Suppressor macrophage (primary cell): ENCODE measurements at regions not wholly inside any gene's neighbourhood (a gene's known extent, or its start where the extent isn't known, plus 50 kb on each side); places are given as distances from the start of the nearest gene placed in this dataset.
A peak's percentile ranks its signal among the peaks of the same experiment; 100 is the strongest.

Experiments
- DNase-seq, 4 experiments: peaks; one replicate each; pipeline ENCODE4 v3.0.0-alpha.2; 2020 to 2022

- no peak for DNase-seq
Observed at GRCh38 chr10:10814069-10814468, 203.6 kb upstream of the CELF2 start.

DNA sequence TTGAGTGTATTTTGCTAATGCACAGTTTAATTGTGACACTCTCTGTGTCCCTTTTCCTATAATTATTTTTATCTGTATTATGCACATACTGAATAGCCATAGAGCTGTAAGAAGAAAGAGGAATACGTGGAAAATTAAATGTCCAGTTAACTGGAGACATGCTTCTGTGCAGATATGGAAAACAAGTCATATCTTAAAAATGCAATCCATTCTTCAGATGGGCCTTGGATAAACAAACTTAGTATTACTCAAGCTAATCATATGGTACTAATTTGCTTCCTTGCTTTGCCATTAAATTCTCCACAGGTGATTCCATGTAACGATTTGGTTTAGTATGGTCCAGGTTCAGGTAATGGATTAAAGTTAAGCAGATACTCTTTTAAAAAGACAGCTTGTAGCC lies 201.2 kb upstream of the CELF2 start:
- no peak for DNase-seq

- DNase-seq = no peak
Observed at GRCh38 chr10:10817609-10818008, 200.1 kb upstream of the CELF2 start.

DNA sequence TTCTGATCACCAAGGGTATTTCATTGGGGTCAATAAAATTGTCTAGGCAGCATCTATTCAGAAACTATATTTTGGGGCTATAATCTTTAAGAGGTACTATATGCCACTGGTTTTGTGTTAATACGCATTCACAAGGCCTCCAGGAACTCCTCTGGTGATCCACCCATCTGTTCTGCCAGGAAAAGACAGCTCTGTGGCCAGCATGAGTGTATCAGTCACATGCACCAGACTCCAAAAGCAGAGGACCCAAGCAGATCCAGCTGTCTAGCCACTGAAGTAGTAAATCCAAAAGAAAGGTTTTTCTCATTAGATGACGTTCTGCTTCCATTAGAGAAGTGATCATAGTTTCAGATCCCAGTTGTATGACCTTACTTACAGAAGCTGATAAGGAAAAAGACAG lies 199.6 kb upstream of the CELF2 start:
- DNase-seq = no peak

DNA sequence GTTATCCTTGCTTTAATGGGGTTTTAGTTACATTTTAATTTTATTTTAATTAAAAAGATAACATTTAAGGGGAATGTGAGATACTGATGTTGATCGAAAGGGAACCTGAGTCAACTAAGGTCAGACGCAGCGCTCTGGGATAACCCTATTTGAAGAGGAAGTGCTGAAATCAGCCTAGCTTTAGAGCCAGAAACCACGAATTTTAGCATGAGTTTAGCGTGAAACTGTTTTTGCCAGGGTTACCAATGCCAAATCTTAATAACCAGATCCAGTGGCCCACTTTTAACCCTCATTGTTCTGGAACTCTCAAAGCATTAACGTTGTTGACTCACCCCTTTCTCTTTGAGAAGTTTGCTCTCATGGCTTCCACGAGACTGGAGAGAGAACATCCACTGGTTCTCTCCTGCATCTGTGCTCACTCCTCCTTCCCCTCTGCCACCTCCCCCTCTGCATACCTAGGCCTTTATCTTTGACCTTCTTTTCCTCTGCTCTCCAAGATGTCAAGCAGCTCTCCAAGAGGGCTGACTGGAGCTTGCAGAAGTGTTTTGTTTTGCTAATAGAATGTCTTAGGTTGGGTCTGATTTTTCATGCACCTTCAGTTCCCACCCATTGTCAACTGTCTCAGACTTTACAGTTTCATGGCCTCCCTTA lies 198.3 kb upstream of the CELF2 start:
- peak in 3 of 4 experiments; percentile 8 to 36 (median 28) for DNase-seq

DNA sequence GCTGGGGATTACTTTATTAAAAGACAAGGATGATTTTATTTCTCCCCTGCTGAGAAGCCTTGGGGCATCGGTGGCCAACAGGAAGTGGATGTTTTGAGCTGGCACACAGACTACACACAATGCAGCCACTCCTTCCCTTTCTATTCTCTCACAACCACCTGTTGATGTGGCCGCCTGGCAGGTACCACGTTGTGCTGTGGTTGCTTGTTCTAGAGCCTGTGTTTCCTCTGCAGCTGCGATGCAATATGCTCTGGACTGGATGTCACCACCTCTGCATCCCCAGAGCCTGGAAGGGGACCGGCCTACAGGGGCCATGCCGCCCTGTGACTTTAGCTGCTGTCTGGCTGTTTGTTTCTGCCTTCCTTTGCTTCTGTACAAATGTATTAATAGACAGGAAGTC lies 195.7 kb upstream of the CELF2 start:
- no peak for DNase-seq

GRCh38 chr10:10824591-10825148 lies 193.0 kb upstream of the CELF2 start:
- DNase-seq = no peak

DNA sequence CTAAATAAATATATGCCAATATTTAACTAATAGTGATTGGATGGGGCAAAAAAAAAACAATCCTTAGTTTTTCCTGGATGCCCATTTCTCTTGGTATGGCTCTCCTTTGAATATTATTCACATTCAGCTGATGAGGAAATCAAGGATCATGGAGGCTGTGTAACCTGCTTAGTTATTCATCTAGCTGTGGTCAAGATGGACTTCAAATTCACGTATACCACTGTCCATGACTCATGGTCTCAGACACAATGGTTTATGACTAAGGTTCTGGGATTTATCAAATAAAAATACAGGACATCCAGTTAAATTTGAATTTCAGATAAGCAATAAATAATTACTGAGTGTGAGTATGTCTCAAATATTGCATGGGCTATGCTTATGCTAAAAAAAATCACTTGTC lies 191.5 kb upstream of the CELF2 start:
- no peak for DNase-seq

- no peak for DNase-seq
Observed at GRCh38 chr10:10828623-10829022, 189.0 kb upstream of the CELF2 start.

DNA sequence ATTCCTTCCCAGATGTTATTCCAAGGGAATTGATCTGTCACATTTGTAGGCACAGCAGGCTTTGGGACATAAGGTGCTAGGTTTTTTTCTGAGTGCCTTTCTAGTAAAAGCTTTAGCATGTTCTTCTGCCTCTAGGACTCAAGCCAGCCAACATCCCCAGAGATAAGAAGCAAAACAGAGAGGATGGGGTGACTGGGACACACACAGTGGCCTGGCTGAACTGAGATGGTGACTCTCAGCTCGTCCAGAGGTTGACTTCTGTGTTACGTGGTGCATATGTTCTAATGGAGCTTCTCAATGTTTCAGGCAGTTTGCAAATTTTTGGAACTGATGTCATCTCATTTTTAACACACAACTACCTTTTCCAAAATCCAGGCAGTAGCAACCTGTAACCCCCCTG lies 188.1 kb upstream of the CELF2 start:
- no peak for DNase-seq

GRCh38 chr10:10830293-10830986 lies 187.2 kb upstream of the CELF2 start:
- peak; percentile 7 to 38 (median 16) for DNase-seq

GRCh38 chr10:10831085-10831484 lies 186.6 kb upstream of the CELF2 start:
- peak in 1 of 4 experiments; percentile 5 for DNase-seq

GRCh38 chr10:10833955-10834354 lies 183.7 kb upstream of the CELF2 start:
- DNase-seq = no peak

DNA sequence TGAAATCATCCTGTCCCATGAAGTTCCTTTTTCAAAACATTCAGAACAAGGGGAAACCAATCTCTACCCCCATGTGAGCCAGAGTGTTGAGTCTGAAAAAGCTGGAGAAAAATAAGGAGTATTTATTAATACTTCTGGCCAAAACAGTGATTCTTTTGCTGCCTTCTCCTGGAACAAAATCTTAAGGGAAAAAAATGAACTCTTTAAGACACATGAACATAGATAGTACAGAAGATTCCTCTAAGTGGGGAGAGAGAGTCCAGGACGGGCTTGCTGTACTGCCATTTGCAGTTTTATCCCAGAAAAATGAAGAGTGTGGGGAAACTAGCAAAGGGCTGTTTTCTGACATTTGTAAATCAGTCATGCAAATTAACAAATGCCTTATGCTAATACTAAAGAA lies 173.4 kb upstream of the CELF2 start:
- DNase-seq = no peak

DNA sequence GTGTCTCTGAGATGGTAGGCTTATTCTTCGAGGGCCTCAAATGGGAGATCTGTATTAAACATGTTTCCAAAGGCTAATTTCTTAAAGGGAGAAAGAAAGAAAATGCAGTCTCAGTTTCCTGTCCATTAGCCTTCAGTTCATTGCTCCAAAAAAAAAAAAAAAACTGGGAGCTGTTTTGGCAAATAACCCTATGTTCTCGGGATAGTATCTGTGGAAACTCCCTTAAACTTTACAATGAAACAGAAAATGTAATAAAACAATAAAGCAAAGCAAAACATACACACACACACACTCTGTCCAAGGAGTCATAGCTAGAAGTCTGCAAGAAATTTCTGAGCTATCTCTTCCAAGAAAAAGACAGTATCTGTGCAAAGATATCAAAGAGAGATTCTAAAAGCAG lies 172.5 kb upstream of the CELF2 start:
- no peak for DNase-seq

- no peak for DNase-seq
Observed at GRCh38 chr10:10845826-10846503, 171.7 kb upstream of the CELF2 start.

DNA sequence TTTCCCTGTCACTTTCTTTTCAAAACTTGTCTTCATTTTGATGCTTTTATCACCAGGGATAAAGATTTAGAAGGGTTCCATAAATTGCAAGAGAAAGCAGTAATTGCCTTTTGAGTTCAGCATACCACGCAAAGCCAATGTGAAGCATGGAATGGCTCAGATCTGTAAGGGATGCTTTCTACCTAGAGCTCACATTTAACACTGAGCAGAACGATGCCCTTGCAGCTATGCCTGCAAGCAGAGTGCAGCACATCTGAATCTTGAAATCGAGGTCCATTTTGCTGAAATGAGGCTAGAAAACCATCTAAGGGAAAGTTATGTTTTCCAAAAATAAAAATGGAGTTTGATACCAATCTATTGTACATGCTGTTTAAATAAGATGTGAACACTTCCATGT lies 171.2 kb upstream of the CELF2 start:
- DNase-seq = no peak

- DNase-seq = no peak
Observed at GRCh38 chr10:10847387-10847786, 170.3 kb upstream of the CELF2 start.

DNA sequence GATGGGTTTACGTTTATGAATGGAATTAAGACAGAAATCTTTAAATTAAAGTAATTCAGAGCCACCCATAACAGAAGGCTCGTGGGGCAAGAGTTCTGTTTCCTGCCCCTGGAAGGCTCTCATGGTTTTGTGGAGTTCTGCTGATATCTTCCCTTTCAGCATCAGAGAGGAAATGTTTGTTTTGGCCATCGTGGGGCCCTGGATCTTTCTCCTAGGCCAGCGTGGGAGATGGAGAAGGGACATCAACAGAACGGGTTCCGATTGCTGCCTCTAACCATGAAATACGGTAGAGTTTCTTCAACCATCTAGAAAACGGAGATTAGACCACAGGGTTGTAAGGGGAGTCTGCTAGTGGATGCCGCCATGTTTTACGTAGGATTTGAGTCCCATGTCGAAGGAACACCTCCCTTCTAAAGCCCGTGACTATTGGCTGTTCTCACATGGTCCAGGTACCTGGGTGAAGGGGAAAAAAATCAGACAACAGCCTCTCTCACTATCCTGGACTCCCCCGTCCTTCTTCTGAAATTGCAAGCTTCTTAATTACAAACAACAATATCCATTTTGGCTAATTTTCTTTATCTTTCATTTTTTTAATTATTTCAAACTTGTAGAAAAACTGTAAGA lies 169.1 kb upstream of the CELF2 start:
- DNase-seq = no peak

DNA sequence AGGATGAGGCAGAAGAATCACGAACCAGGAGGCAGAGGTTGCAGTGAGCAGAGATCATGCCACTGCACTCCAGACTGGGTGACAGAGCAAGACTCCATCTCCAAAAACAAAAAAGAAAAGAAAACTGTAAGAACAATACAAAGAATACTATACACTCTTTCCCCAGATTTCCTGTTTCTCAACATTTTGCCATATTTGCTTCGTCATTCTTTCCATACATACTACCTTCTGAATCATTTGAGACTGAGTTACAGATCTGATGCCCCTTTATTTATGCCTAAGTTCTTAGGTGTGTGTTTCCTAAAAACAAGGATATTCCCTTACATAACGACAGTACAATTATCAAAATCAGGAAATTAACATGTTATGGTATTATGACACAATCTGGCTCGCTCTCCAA lies 168.4 kb upstream of the CELF2 start:
- DNase-seq = no peak

- no peak for DNase-seq
Observed at GRCh38 chr10:10850214-10850613, 167.5 kb upstream of the CELF2 start.

DNA sequence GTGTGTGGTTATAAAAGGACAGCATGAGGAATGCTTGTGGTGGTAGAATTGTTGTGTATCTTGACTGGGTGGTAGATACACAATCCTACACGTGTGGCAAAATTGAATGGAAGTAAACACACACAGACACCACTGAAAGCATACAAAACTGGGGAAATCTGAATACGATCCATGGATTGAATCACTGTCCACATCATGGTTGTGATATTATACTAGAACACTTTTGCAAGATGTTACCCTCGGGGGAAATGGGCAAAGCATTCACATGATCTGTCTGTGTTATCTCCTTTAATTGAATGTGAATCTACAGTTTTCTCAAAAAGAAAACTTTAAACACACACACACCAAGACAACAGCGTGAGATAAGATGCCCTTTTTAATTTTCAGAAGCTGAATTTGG lies 165.2 kb upstream of the CELF2 start:
- no peak for DNase-seq

GRCh38 chr10:10853954-10854353 lies 163.7 kb upstream of the CELF2 start:
- DNase-seq = no peak
